NCI-H2029 (cell line): ENCODE measurements at regions not wholly inside any gene's neighbourhood (a gene's known extent, or its start where the extent isn't known, plus 50 kb on each side); places are given as distances from the start of the nearest gene placed in this dataset.

Experiments used
- DNase-seq: peaks from one replicate; lab custom pipeline; 2025; lab: John Stamatoyannopoulos, UW

DNA sequence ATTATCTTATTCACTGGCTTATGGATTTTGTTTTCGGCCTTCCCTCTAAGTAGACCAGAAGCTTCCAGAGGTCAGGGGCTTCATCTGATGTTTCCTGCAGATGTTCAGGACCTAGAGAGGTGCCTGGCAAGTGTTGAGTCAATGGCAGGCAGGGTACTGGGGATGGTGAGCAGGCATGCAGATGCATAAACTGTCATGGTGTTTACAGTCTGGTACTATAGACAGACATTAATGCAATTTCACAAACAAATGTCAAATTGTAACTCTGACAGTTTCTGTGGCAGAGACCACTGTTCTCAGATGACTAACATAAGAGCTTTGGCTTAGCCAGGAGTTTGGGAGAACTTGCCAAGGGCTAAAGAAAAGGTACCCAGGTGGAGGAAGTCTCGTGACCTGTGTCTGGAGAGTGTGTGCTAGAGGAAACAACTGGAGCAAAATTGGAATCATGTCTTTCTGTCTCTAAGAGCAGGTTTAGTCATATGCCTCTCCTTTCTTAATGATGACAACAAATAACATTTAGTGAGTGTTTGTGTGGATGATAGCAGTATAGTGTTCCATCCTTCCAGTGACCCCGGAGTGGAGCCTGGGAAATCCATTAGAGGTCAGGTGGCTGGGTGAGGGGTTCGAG is 53.7 kb upstream of the TRAK1 start:
- no peak for DNase-seq

DNA sequence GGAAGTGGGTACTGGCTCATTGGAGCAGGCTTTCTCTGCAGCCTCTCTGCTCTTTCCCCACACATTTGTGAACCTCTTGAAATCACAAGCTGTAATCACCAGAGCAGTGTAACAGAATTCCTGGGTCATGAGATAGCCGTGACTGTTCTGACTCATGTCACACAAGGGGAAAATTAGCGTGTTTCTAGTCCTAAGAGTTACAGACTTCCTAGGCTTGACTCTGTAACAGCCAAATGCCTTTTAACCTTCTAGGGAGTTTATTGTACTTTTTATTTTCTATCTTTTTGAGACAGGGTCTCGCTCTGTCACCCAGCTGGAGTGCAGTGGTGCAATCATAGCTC is 54.7 kb upstream of the TRAK1 start:
- peak; percentile 54 for DNase-seq

DNA sequence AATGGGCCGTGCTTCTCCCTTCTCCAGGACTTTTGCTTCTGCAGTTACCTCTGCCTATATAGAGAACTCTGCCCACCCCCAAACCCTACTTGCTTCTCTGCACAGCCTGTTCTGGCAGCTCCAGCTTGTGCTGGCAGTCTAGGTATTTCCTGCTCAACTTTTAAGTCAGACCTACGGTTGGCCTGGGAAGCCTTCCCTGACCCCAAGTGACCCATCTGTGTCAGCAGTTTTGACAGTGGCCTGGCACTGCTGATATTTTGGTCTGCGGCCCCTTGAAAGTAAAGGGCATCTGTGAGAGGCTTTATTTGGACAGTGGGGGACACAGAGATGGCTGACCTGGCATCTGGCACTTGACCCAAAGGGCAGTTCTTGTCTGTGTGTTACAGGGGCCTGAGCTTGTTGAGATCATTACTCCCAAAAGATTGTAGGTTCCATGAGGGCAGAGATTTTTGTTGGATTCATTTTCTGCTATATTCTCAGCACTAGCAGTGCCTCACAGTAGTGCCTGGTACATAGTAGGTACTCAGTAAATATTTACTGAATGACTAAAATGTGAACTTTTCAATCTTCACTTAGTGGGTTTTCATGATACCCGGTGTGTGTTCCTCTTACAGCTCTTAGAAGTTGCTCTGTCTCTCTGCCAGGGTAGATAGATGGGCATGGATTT is 55.2 kb upstream of the TRAK1 start:
- DNase-seq = no peak

DNA sequence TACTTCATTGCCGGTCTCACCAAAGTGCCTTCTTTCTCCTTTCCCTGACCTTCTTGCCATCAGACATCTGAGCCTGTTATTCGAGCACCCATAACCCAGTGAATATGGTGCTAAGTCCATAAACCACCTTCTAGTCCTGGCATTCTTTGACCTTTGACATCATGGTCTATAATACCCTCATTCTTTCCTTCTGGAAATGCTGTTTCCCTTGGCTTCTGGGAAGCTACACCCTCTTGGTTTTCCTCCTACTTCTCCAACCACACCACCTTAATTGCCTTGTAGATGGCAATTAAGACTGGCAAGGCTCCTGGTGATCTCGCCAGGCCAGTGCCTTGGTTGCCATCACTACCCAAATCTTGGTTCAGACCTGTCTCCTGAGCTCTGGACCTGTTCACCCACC is 56.1 kb upstream of the TRAK1 start:
- no peak for DNase-seq

DNA sequence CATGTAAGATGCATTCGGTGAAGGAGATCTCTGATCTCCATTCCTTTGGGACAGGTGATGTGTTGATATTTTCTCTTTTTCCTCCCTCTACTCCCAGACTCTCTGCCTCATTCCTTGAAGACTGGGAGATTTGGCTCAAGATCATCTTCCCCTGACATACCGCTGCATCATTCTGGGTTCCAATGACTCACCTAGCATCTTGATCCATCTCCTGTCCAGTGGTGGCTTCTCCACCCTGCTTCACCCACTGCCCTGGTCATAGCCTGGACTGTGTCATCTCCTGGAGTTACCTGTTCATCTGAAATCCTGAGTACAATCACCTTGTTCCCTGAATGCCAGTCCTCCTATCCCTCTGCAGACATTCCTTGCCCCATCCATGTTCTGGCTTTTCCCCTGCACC is 57.4 kb upstream of the TRAK1 start:
- no peak for DNase-seq

DNA sequence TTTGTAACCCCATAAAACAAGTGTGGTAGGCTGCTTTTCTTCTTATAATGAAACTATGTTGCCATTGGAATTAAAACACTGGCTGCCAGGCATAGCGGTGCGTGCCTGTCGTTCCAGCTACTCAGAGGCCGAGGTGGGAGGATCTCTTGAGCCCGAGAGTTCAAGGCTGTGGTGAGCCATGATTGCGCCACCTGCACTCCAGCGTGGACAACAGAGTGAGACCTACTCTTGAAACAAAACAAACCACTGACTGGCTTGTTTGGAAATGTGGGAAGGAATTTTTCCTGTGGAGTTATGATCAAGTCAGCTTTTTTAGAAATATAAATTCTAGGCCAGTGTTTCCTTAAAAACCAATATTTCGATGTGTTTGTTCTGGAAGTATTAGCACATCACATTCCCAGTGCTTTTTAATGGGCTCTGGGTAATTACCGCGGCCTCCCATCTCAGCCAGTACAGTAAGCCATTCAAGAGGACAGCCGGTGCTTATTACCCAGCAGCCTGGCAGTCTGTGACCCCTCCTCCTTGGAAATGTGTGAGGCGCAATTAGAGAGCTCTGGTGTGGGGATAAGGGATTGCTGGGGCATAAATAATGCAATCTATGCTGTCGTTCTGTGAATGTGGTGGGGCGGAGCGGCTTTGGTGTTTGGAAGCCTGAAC is 58.3 kb upstream of the TRAK1 start:
- peak; percentile 65 for DNase-seq

DNA sequence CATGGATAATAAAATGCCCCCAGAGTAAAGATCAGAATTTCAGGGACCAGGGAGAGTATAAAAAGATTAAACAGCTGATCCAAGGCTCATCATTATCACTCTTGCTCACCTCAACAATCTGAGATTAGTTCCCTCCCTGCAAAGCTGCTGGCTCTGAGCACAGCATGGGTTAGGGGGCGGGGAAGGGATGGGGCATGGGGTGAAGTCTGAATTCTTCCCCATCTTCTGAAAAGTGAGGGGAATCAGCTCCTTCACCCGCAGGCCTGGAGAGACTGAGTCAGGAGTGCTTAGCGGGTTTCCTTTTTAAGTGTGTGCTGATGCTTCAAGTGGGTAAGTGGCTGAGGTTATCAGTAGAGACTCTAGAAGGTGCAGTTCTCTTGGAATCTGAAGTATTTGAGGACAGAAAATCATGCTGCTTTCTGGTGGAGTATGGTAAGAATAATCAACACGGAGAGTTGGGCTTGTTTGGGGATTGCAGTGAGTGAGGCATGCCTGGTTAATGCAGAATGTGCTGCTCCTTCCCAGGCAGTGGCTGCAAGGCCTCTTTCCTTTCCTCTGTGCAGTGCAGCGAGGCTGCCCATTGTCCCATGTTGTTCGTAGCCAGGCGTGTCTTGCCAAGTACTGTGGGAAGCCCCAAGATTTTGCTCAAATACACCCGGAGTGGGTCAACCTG is 59.2 kb upstream of the TRAK1 start:
- no peak for DNase-seq

DNA sequence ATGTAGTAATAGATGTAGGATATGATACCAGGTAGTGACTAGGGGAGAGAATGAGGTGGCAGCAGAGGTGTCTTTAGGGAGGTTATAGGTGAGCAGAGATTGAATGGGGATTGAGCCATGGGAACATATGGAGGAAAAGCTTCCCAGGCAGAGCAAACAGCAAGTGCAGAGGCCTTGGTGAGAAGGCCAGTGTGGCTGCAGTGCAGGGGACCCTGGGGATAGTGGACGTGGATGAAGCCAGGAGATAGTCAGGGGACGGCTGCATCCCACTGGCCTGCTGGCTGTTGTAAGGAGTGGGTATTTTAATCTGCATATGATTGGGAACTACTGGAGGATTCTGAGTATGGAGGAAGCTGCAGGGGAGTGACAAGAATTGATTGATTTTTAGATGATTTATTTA is 62.7 kb upstream of the TRAK1 start:
- DNase-seq = no peak

DNA sequence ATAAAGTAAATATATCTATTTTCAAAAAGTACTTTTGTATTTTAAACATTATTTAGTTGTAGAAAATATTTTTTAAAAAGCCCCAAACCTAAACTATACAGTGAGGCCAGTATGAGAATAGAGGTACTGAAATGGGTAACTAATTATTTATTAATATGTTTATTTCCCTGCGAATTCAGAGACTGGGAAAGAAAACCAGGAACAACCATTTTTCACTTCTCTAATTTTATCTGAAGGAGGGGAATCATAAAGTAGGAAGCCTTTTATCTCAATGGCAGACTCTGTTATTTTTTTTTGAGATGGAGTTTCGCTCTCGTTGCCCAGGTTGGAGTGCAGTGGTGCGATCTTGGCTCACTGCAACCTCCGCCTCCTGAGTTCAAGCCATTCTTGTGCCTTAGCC is 63.6 kb upstream of the TRAK1 start:
- DNase-seq = no peak

DNA sequence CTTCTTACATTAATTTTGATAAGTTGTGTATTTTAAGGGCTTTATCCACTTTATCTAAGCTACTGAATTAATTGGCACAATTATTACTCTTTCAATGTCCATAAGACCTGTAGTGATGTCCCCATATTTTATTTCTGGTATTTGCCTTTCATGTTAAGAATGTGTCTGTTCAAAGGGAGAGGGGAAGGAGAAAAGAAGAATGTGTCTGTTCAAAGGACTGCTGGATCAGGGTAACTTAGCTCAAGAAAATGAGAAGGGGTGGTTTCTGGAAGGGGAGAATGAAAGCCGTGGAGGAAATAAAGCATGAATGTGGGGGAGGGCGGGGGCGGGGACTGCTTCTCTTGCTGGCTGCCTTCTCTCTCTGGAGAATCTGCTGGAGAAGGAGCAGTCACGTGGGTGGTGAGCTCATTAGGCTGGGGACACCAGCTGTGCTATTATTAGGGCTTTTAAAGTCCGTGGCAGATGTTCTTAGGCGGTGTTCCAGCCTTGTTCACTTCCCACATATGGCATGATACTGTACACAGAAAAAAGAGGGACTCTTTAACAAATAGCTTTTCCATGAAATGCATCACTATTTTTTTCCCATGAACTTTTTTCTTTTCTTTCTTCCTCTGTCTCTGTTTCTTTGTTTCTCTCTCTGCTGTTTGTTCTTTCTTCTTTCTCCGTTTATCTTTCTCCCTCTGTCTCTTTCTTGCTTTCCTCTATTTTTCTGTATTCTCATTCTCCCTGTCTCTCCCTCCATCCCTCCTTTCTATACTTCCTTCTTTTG is 63.7 kb upstream of the ULK4 start:
- DNase-seq = peak; percentile 96

DNA sequence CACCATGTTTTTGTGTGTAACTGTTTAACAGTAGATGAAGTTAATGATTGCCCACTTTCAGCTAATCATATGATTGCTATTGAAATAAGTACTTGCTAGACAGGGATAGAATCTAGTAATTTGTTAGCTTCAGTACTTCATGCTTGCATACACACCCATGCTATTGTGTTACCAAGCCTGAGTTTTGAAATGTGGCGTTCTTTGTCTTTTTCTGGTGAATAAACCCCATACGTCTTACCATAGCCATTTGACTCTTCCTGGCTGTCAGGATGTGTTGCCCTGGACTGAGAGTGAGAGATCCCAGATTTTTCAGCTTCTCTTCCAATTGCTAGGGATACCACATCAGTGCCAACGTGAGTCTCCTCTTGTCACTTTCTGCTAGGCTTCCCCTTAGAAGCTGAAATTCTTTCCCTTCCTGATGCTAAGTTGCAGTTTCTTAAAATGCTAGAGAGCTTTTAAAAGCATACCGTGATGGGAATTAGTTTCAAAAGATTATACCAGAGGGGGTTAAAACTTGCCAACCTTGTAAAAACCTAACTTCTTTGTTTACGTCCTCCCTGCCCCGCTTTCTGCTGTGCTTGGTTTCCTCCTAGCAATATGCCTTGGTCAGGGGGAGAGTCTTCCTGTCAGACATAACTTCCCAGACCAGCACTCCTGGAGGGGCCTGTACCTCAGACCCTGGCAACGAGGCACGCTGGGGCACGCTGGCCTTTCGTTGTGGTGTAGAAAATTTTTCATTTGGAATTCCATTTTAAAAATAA is 62.9 kb upstream of the ULK4 start:
- DNase-seq = no peak

DNA sequence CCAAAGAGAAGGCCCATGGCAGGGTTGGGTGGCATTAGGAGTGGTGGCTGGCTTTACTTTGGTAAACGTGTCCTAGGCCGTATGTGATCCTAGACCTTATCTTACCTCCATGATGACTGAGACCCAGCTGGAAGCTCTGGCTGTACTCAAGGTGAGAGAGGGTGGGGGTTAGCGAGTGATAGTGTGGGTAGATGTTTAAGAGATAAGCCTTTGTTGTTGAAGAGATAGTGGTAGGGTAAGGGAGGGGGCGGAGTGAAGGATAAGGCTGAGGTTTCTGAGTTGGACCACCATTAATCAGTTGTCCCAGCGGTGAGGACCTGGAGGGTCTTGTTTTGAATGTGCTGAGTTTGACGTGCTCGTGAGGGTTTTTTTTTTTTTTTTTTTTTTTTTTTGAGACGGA is 61.5 kb upstream of the ULK4 start:
- no peak for DNase-seq

DNA sequence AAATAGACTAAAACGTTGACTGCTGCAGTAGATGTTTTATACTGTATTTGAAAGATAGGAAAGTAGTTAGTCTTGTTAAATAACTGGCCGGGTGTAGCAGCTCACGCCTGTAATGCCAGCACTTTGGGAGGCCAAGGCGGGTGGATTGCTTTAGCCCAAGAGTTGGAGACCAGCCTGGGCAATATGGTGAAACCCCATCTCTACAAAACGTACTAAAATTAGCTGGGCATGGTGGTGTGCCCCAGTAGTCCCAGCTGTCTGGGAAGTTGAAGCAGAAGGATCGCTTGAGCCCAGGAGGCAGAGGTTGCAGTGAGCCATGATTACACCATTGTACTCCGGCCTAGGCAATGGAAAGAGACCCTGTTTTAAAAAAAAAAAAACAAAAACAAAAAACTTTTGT is 60.5 kb upstream of the ULK4 start:
- DNase-seq = no peak

DNA sequence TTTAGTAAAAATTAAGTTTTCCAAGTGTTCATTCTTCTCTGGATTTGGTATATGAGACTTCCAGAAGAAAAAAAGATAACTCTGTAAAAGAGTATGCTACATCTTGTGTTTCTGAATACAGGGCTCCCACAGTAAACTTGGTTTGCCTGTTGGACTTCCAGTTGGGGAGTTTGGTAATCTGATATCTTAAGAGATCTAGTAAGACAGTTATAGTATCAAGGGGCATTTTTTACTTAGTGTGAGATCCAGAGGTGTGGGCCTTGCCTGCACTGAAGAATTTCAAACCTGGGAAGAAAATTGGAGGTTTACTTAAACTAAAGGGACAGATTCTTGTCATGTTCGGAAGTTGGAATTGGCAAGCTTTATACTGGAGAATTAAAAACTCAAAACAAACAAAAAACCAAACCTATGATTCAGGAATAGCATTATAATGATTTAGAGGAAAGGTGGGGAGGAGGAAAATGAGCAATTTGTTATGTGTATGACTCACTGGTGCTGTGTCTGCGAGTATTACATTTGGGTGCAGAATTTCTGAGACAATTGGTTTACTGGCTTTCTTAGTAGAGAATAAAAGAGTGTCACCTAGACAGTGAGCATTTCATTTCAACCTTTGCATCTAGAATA is 58.9 kb upstream of the ULK4 start:
- no peak for DNase-seq

DNA sequence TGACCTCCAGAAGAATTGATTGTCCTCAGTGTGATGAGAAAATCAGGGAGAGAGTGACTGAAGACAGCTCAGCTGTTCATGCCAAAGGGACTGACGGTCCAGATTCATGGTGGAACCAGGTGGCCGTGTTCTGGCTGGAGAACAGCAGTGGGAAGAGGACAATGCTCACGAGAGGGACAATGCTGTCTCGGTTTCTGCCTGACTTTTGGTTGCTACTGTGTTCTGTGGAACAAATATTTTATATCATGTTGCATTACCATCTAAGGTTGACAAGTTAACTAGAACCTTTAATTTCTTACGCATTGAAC is 58.0 kb upstream of the ULK4 start:
- no peak for DNase-seq

DNA sequence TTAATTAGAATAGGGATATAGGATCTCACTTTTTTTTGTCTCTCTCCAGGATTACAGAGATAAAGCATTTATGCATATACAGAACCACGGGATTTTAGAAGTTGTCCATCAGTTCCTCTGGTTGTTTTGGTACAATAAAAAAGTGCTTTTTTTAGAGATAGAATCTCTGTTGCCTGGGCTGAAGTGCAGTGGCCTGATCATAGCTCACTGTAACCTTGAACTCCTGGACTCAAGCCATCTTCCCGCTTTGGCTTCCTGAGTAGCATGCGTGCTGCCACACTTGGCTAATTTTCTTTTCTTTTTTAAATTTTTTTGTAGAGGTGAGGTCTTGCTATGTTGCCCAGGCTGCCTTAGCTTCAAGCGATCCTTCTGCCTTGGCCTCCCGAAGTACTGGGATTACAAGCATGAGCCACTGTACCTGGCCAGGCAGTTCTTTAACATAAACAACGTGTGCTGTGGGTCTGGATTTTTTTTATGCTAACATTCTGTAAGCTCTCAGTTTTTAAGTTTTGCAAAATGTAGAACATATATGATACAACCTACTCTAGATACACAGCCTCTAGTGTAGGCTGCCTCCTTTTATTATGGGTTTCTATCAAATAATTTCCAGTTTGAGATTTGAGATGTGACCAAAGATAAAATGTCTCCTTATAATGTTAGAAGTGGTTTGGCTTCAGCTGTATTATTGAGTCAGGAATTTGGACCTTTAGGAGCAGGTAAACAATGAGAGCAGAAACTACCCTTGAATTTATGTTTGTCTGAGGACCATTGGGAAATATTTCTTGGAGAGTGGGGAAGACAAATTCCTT is 57.4 kb upstream of the ULK4 start:
- peak; percentile 46 for DNase-seq

DNA sequence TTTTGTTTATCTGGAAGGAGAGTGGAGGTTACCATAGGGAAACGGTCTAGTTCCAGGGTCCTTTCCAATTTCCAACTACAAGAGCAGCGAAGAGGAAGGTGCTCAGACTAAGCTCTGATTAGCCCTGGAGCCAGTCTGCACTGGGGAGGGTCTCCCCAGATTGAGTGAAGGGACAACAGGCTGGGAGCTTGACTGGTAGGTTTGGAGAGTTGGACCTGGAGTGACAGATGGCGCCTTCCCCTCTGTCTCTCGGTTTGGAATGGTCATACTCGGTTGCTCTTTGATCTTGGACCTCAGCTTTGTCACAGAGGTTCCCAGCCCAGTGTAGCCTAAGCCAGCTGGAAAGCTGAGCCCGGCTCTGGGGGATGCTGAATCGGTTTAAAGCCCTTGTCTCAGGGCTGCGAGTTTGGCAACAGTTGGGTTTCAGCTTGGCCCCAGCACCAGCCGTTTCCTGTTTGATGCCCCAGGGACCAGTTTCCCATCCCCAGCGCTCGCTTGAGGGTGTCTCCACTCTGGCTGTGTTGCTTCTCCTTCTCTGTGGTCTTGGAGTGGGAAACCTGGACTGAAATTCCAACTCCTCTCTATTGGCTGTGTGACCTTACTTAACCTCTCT is 53.1 kb upstream of the ULK4 start:
- peak; percentile 72 for DNase-seq

DNA sequence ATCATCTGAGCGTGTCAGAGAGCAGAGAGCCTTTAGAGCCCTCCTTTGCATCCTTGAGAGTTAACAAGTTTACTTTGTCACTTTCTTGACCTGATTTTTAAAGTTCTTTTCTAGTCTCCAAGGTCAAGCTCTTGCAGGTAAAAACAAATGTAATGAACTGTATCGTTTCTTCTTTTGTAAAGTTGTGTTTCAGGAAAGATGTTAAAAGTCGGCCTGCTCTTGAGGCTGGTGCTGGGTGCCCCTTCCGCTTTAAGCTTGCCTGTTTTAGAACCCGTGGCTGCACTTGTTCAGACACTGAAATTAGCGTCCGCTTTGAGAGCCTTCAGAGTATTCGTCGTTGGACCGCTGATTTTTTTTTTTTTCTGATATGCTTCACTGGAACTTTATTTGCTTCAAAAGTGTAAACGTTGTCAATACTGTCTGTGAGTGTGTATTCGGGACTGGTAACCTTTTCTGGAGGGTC is 52.6 kb upstream of the ULK4 start:
- DNase-seq = peak; percentile 14

DNA sequence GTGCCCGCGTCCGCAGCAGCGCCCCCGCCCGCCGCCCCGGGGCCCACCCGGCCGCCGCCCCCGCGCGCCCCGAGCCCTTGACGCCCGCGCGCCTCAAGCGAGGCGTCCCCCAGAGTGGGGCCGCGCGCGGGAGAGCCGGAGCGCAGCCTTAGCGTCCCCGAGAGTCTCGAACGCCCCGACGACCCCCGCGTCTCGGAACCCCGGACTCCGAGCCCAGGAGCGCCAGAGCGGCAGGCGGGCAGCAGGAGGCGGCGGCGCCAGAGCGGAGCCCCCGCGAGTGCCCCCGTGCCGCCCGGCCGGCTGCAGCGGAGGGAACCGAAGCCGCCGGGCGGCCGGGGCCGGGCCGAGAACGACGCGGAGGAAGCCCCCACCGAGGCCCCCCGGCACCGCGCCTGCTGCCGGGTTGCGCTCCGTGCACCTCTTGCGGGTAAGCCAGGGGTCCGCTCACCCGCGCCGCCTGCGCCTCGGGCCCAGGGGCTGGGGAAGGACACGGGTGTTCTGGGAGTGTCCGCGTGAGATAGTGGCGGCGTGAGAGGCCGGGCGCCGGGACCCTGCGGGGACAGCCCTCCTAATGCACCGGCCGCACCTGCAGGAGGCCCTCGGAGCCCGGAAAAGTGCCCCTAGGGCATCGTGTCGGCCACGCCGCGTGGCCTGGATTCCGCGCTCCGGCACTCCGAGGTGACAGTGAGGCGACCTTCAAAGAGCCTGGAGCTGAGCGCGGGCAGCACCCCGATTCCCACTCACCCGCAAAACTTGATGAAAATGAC is 52.0 kb upstream of the ULK4 start:
- peak; percentile 25 for DNase-seq
